DND-41 (cell line): ENCODE measurements at regions not wholly inside any gene's neighbourhood (a gene's known extent, or its start where the extent isn't known, plus 50 kb on each side); places are given as distances from the start of the nearest gene placed in this dataset.

Experiments used
- ATAC-seq: fragments of 200-7000 bp; cut with Tn5 transposase; 3 replicates; pipeline ENCODE4 v1.9.1; 2021; ENCODE audit warnings: low read depth; ENCODE audit not compliant: insufficient read depth
- DNase-seq: peaks from one replicate; pipeline ENCODE4 v3.0.0-alpha.2; 2020
- H2AFZ ChIP-seq: 2 replicates; pipeline ENCODE4 v1.6.0; 2012; ENCODE audit warnings: low read depth, low read length
- H3K27ac ChIP-seq: 2 replicates; pipeline ENCODE4 v1.5.1; 2012; ENCODE audit warnings: low read length, inconsistent platforms
- H3K27me3 ChIP-seq: fragments of 200-600 bp; sonication (generic); 2 replicates; pipeline ENCODE4 v1.6.0; 2012; ENCODE audit warnings: low read length, mild to moderate bottlenecking, inconsistent platforms; ENCODE audit not compliant: insufficient read depth, poor library complexity
- H3K36me3 ChIP-seq: 2 replicates; pipeline ENCODE4 v1.5.1; 2012; ENCODE audit warnings: low read length, inconsistent platforms; ENCODE audit not compliant: insufficient read depth
- H3K4me1 ChIP-seq: 2 replicates; pipeline ENCODE4 v1.5.1; 2012; ENCODE audit warnings: mild to moderate bottlenecking, low read length; ENCODE audit not compliant: insufficient read depth
- H3K4me2 ChIP-seq: 2 replicates; pipeline ENCODE4 v1.6.0; 2012; ENCODE audit warnings: mild to moderate bottlenecking, moderate library complexity, low read length, inconsistent platforms; ENCODE audit not compliant: insufficient read depth
- H3K4me3 ChIP-seq, 2 experiments: fragments of 200-600 bp in 1 of 2; shearing (Covaris generic) in 1 of 2; 2 replicates each; pipeline ENCODE4 v1.5.1; 2012 to 2016; ENCODE audit warnings: inconsistent platforms in 2 of 2, low read length in 2 of 2, mild to moderate bottlenecking in 2 of 2, low read depth in 1 of 2, moderate library complexity in 1 of 2
- H3K79me2 ChIP-seq: 2 replicates; pipeline ENCODE4 v1.6.0; 2012; ENCODE audit warnings: low read length, inconsistent platforms; ENCODE audit not compliant: insufficient read depth
- H3K9ac ChIP-seq: 2 replicates; pipeline ENCODE4 v1.6.0; 2012; ENCODE audit warnings: low read depth, mild to moderate bottlenecking, inconsistent platforms, low read length, moderate library complexity
- H3K9me3 ChIP-seq: 2 replicates; pipeline ENCODE4 v1.5.1; 2012; ENCODE audit warnings: low read length, moderate library complexity, mild to moderate bottlenecking, inconsistent platforms; ENCODE audit not compliant: insufficient read depth, severe bottlenecking
- H4K20me1 ChIP-seq: 2 replicates; pipeline ENCODE4 v1.6.0; 2012; ENCODE audit warnings: low read length; ENCODE audit not compliant: insufficient read depth
- EZH2 ChIP-seq: IDR thresholded peaks from 3 replicates; pipeline ENCODE4 v1.6.1; 2012; ENCODE audit warnings: borderline replicate concordance, low read depth, mild to moderate bottlenecking, moderate library complexity, low read length, inconsistent platforms; ENCODE audit not compliant: severe bottlenecking
- TF ChIP-seq, protein P1 (sequence below): IDR thresholded peaks from 2 replicates; pipeline ENCODE4 v1.5.1; 2012; ENCODE audit warnings: borderline replicate concordance, low read length, moderate library complexity, mild to moderate bottlenecking; ENCODE audit not compliant: poor library complexity, severe bottlenecking; ENCODE audit errors: extremely low read depth

DNA sequence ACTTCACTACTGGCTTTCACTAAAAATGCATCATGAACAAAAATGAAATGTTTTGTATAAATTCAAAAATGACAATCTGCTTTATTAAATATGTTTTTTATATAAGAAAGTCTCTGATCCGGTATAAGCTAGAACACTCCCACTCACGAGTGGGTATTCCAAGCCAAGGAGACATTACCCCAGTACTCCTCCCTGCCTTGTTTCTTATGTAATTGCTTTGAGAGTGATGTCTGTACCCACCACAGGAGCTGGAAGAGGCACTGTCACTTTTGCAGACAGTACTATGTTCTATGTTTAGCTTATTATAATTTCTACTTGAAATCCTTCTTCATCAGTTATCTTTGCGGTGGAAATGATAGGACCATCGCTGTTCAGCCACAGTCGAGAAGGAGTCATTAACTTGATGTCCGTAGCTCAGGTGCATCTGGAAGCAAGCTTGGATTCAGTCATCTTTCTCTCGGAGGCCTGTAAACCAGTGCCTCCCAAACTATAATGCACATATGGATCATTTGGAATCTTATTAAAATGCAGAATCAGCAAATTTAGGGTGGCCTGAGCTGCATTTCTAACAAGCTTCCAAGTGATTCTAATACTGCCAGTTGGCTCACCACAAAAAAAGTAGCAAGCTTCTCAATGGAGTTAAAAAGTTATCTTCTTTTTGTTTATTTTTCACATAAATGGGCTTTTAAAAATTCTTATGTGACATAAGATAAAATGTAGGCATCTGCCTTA, 396.4 kb downstream of the GRIA2 start:
- TF ChIP-seq EZH2, result no peak
- TF ChIP-seq, protein P1, sequence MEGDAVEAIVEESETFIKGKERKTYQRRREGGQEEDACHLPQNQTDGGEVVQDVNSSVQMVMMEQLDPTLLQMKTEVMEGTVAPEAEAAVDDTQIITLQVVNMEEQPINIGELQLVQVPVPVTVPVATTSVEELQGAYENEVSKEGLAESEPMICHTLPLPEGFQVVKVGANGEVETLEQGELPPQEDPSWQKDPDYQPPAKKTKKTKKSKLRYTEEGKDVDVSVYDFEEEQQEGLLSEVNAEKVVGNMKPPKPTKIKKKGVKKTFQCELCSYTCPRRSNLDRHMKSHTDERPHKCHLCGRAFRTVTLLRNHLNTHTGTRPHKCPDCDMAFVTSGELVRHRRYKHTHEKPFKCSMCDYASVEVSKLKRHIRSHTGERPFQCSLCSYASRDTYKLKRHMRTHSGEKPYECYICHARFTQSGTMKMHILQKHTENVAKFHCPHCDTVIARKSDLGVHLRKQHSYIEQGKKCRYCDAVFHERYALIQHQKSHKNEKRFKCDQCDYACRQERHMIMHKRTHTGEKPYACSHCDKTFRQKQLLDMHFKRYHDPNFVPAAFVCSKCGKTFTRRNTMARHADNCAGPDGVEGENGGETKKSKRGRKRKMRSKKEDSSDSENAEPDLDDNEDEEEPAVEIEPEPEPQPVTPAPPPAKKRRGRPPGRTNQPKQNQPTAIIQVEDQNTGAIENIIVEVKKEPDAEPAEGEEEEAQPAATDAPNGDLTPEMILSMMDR, result no peak
- ATAC-seq (no peak), DNase-seq (no peak)
- H3K9me3 ChIP-seq, result no peaks in the 10 kb centered on the region
- no peak overlapping the region for H2AFZ ChIP-seq
- H3K27ac ChIP-seq, result no peak overlapping the region
- H4K20me1 ChIP-seq, result no peaks in the 10 kb centered on the region
- no peaks in the 10 kb centered on the region for H3K4me1 ChIP-seq
- H3K79me2 ChIP-seq, result no peaks in the 10 kb centered on the region
- H3K36me3 ChIP-seq, result no peaks in the 10 kb centered on the region
- no peak overlapping the region for H3K4me2 ChIP-seq
- H3K4me3 ChIP-seq, result no peak overlapping the region
- no peak overlapping the region for H3K9ac ChIP-seq
- no peaks in the 10 kb centered on the region for H3K27me3 ChIP-seq

DNA sequence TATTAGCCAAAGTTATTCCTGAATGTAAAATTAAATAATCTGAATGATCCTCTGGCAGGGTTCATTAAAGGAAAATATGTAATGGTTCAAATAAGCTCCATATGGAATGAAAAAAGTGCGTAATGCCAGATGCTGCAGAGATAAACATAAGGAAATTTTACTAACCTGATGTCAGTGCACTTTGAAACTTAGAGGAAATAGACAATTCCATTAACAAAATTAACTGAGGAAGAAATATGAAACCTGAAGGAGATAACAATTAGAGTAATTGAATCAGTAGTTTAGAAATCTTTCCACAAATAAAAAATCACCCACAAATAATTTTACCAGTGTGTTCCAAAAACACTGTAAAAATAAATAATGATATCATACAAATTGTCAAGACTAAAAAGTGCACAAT, 387.5 kb downstream of the GRIA2 start:
- Histone ChIP-seq H3K27ac (no peak overlapping the region), H3K79me2 (no peaks in the 10 kb centered on the region), H3K4me3 (no peak overlapping the region), H3K4me1 (no peaks in the 10 kb centered on the region), H3K36me3 (no peaks in the 10 kb centered on the region), H3K9ac (no peak overlapping the region), H4K20me1 (no peaks in the 10 kb centered on the region), H3K9me3 (no peaks in the 10 kb centered on the region), H3K4me2 (no peak overlapping the region), H3K27me3 (no peaks in the 10 kb centered on the region), H2AFZ (no peak overlapping the region)
- no peak for ATAC-seq
- no peak for TF ChIP-seq EZH2
- TF ChIP-seq, protein P1, result no peak
- no peak for DNase-seq

- Histone ChIP-seq H3K27ac (no peak overlapping the region), H3K4me3 (no peak overlapping the region), H3K27me3 (no peaks in the 10 kb centered on the region), H4K20me1 (no peaks in the 10 kb centered on the region), H2AFZ (no peak overlapping the region), H3K9me3 (no peaks in the 10 kb centered on the region), H3K9ac (no peak overlapping the region), H3K36me3 (no peaks in the 10 kb centered on the region), H3K4me2 (no peak overlapping the region), H3K79me2 (no peaks in the 10 kb centered on the region), H3K4me1 (no peaks in the 10 kb centered on the region)
- DNase-seq (no peak), ATAC-seq (no peak)
- no peak for TF ChIP-seq EZH2
- TF ChIP-seq, protein P1, result no peak
These were observed 380.1 kb downstream of the GRIA2 start for GRCh38 chr4:157600583-157600982.

DNA sequence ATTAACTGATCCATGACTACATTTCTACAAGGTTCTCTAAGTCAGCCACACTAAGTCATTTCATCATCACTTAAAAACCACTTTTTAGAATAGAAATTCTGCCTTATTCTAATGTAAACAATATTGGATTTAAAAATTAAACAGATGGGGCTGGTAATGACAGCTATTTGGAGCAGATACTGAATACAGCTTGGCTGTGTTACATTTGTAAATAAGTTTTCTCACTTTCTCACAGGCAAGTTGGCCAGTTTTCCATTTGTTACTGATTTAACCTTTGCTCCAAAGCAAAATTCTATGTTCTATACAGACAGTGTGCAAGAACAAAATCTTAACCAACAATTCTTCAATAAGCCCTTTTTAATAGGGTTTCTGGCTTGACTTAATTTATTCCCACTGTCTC, 370.7 kb downstream of the GRIA2 start:
- H3K79me2 ChIP-seq, result no peaks in the 10 kb centered on the region
- H2AFZ ChIP-seq, result no peak overlapping the region
- DNase-seq (no peak), ATAC-seq (no peak)
- no peaks in the 10 kb centered on the region for H3K4me1 ChIP-seq
- no peaks in the 10 kb centered on the region for H3K36me3 ChIP-seq
- no peaks in the 10 kb centered on the region for H3K9me3 ChIP-seq
- no peak overlapping the region for H3K4me2 ChIP-seq
- TF ChIP-seq EZH2, result no peak
- TF ChIP-seq, protein P1, result no peak
- no peak overlapping the region for H3K4me3 ChIP-seq
- H4K20me1 ChIP-seq, result no peaks in the 10 kb centered on the region
- H3K27me3 ChIP-seq, result no peaks in the 10 kb centered on the region
- H3K27ac ChIP-seq, result no peak overlapping the region
- H3K9ac ChIP-seq, result no peak overlapping the region
